ENCODE measurements at regions not wholly inside any gene's neighbourhood (a gene's known extent, or its start where the extent isn't known, plus 50 kb on each side); places are given as distances from the start of the nearest gene placed in this dataset.
"Not testable (repeated sequence)": the region's sequence is repeated elsewhere in the genome, so short reads cannot be mapped to it uniquely, and the experiment has no call there.

DNA sequence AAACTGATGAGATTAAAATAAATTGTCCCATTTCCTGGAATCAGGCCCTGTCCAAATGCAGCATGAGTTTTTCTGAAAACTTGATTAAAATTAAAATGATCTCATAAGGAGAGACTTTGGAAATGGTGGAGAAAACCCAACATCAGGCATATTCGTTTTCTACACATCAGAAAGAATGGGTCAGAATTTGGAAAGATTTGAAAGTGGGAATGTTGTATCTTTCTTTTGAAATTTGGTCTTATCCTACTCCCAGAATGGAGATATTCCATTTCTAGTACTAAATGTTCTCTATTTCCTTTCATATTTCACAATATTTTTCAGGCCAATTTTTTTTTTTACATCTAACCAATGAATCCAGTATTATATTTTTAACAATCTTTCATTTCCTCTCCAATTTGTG lies 223.9 kb upstream of the RXFP2 start:
- no peaks in the 10 kb centered on the region for H3K36me3 ChIP-seq (ENCODE audit: insufficient read depth, low read length)
- H3K9ac ChIP-seq (ENCODE audit: low read depth, low read length): no peak overlapping the region
- no peaks in the 10 kb centered on the region for H3K9me3 ChIP-seq (ENCODE audit: control insufficient read depth, insufficient read depth, low read length)
- H3K4me1 ChIP-seq (ENCODE audit: insufficient read depth, low read length): no peaks in the 10 kb centered on the region

DNA sequence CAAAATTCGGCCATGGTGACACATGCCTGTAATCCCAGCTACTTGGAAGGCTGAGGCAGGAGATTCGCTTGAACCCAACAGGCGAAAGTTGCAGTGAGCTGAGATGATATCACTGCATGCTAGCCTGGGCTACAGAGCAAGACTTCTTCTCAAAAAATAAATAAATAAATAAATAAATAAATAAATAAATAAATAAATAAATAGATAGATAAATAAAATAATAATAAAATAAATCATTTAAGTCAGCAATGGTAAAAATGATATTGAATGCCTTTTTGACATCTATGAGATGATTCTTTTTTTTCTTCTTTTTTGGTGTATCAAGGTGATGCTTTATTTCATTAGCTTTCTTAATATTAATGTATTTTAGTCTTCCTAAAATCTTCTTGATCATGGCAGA lies 221.7 kb upstream of the RXFP2 start:
- Histone ChIP-seq H3K4me1 (ENCODE audit: insufficient read depth, low read length) (0 out of 2 replicates have a peak, but pooled peaks cover 4% of the 10 kb centered on the region), H3K9ac (ENCODE audit: low read depth, low read length) (no peak overlapping the region), H3K36me3 (ENCODE audit: insufficient read depth, low read length) (no peaks in the 10 kb centered on the region), H3K9me3 (ENCODE audit: control insufficient read depth, insufficient read depth, low read length) (no peaks in the 10 kb centered on the region)

GRCh38 chr13:31518645-31519044 lies 220.7 kb upstream of the RXFP2 start:
- H3K4me1 ChIP-seq (ENCODE audit: insufficient read depth, low read length): 0 out of 2 replicates have a peak, but pooled peaks cover 4% of the 10 kb centered on the region
- no peak overlapping the region for H3K9ac ChIP-seq (ENCODE audit: low read depth, low read length)
- H3K36me3 ChIP-seq (ENCODE audit: insufficient read depth, low read length): no peaks in the 10 kb centered on the region
- no peaks in the 10 kb centered on the region for H3K9me3 ChIP-seq (ENCODE audit: control insufficient read depth, insufficient read depth, low read length)

DNA sequence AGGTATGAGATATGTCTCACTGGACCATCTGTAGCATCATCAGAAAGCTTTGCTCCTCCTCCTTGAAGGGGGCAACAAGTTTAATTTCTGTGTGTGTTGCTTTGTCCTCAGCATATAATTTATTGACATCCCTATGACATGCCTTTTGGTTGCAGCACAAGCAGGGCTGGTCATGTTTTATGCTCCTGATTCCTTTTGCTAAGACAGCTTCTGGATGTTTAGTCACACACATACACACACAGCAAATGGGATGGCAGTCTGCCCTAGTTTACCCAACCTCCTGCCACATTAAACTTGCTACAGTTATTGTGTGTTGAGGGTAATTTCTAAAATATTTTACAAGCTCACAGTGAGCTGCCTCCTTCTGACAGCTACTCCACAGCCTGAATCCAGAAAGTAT lies 217.9 kb upstream of the RXFP2 start:
- no peaks in the 10 kb centered on the region for H3K36me3 ChIP-seq (ENCODE audit: insufficient read depth, low read length)
- no peaks in the 10 kb centered on the region for H3K9me3 ChIP-seq (ENCODE audit: control insufficient read depth, insufficient read depth, low read length)
- 0 out of 2 replicates have a peak, but pooled peaks cover 4% of the 10 kb centered on the region for H3K4me1 ChIP-seq (ENCODE audit: insufficient read depth, low read length)
- no peak overlapping the region for H3K9ac ChIP-seq (ENCODE audit: low read depth, low read length)

DNA sequence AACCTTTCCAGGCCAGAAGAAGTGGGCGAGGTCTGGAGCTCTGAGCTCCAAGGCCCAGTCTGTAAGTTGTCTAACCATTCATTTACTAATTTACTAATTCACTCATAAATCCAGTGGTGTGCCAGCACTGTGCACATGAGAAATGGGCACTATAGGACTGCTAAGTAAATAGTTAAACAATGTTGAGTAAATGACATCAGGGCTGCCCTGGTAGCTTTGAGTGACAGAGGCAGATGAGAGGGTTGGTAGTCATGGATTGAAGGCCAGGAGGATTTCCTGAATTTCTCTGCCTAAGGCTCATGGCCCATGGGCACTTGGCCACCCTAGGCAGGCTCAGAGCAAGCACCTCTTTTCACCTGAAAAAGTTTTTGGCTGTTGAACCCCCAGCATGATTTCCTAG lies 216.9 kb upstream of the RXFP2 start:
- Histone ChIP-seq H3K9ac (ENCODE audit: low read depth, low read length) (no peak overlapping the region), H3K36me3 (ENCODE audit: insufficient read depth, low read length) (no peaks in the 10 kb centered on the region), H3K9me3 (ENCODE audit: control insufficient read depth, insufficient read depth, low read length) (no peaks in the 10 kb centered on the region), H3K4me1 (ENCODE audit: insufficient read depth, low read length) (0 out of 2 replicates have a peak, but pooled peaks cover 4% of the 10 kb centered on the region)

GRCh38 chr13:31528176-31528575 lies 211.2 kb upstream of the RXFP2 start:
- H3K4me1 ChIP-seq (ENCODE audit: insufficient read depth, low read length): no peaks in the 10 kb centered on the region
- H3K36me3 ChIP-seq (ENCODE audit: insufficient read depth, low read length): no peaks in the 10 kb centered on the region
- H3K9me3 ChIP-seq (ENCODE audit: control insufficient read depth, insufficient read depth, low read length): no peaks in the 10 kb centered on the region; the same call in 1 of the 2 replicates
- H3K9ac ChIP-seq (ENCODE audit: low read depth, low read length): no peak overlapping the region

GRCh38 chr13:31528758-31529157 lies 210.6 kb upstream of the RXFP2 start:
- Histone ChIP-seq H3K9me3 (ENCODE audit: control insufficient read depth, insufficient read depth, low read length) (no peaks in the 10 kb centered on the region; the same call in 1 of the 2 replicates), H3K4me1 (ENCODE audit: insufficient read depth, low read length) (no peaks in the 10 kb centered on the region), H3K36me3 (ENCODE audit: insufficient read depth, low read length) (no peaks in the 10 kb centered on the region), H3K9ac (ENCODE audit: low read depth, low read length) (no peak overlapping the region)

DNA sequence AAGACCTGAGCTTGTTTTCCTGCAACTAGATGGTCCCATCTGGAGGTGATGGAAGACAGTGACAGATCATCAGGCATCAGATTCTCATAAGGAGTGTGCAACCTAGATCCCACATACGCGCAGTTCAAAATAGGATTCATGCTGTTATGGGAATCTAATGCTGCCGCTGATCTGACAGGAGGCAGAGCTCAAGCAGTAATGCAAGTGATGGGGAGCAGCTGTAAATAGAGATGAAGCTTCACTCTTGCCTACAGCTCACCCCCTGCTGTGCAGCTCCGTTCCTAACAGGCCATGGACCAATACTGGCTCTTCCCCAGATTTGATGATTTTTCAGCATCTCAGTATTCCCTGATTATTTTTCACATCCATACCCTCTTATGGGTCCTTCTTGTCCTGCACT lies 208.4 kb upstream of the RXFP2 start:
- Histone ChIP-seq H3K9ac (ENCODE audit: low read depth, low read length) (no peak overlapping the region), H3K9me3 (ENCODE audit: control insufficient read depth, insufficient read depth, low read length) (no peaks in the 10 kb centered on the region; the same call in 1 of the 2 replicates), H3K4me1 (ENCODE audit: insufficient read depth, low read length) (no peaks in the 10 kb centered on the region)

GRCh38 chr13:31537052-31537451 lies 202.3 kb upstream of the RXFP2 start:
- Histone ChIP-seq H3K9ac (ENCODE audit: low read depth, low read length) (no peak overlapping the region), H3K9me3 (ENCODE audit: control insufficient read depth, insufficient read depth, low read length) (no peaks in the 10 kb centered on the region), H3K4me1 (ENCODE audit: insufficient read depth, low read length) (no peaks in the 10 kb centered on the region), H3K36me3 (ENCODE audit: insufficient read depth, low read length) (no peaks in the 10 kb centered on the region)

More for the DNA sequence above, 208.4 kb upstream of the RXFP2 start:
- no peaks in the 10 kb centered on the region for H3K36me3 ChIP-seq (ENCODE audit: insufficient read depth, low read length)

DNA sequence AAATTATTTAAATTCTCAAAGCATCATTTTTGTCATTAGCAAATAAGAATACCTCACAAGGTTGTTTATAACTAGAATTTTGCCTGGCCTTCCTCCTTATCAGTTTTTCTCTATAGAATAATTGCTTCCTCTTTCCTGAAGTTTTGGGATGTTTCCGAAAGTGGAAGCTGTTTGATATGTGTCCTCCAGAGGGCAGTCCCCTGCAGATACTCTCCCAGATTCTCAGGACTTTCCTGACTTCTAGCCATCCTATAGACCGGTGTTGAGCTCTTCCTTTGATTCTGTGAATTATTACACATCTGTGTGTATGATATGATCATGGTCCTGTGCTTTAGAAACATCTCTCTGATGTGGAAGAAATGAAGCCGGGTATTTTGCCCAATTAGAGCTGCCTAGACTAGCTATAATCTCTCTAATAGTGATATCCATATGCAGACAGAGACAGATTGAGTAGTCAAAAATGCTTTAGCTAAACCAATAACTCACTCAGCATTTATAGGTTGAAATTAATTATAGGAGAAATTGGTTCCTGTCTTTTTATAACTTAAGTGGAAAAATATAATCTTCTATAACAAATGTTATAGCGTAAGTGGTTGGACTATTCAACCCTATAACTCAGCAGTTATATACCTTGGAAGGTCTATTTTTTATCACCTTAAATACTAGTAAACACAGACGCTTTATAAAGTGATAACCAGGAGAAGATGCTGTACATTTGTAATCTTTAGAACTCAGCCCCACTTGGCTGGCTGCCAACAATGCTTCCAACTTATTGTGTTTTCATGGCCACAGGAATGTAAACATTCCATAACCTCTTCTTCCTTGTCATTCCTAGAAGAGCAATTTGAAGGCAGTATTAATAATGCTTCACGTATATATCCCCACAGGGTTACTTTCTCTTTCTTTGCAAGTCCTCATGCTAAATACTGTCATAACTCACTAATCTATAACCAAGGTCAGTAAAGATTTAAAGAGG lies 201.0 kb upstream of the RXFP2 start:
- Histone ChIP-seq H3K4me1 (ENCODE audit: insufficient read depth, low read length) (no peaks in the 10 kb centered on the region), H3K36me3 (ENCODE audit: insufficient read depth, low read length) (no peaks in the 10 kb centered on the region), H3K9me3 (ENCODE audit: control insufficient read depth, insufficient read depth, low read length) (no peaks in the 10 kb centered on the region), H3K9ac (ENCODE audit: low read depth, low read length) (no peak overlapping the region)

DNA sequence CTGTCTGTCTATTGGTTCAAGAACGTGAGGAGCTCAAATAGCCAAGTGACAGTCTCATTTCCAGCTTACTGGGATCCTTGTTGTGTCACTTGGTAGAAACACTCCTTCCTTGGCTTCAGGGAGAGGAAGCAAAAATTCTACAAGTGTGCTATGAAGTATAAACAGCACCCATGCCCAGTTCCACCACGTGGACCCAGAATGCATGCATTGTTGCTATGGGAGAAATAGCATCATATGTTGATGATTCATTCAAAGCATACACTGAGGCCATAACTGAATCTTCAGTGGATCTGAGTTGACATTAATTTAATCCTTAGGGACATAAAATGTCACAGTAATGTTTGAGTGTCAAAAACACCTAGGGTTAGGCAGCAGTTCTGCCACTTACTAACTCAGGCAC lies 199.0 kb upstream of the RXFP2 start:
- H3K9me3 ChIP-seq (ENCODE audit: control insufficient read depth, insufficient read depth, low read length): no peaks in the 10 kb centered on the region
- no peak overlapping the region for H3K9ac ChIP-seq (ENCODE audit: low read depth, low read length)
- H3K4me1 ChIP-seq (ENCODE audit: insufficient read depth, low read length): no peaks in the 10 kb centered on the region
- no peaks in the 10 kb centered on the region for H3K36me3 ChIP-seq (ENCODE audit: insufficient read depth, low read length)

DNA sequence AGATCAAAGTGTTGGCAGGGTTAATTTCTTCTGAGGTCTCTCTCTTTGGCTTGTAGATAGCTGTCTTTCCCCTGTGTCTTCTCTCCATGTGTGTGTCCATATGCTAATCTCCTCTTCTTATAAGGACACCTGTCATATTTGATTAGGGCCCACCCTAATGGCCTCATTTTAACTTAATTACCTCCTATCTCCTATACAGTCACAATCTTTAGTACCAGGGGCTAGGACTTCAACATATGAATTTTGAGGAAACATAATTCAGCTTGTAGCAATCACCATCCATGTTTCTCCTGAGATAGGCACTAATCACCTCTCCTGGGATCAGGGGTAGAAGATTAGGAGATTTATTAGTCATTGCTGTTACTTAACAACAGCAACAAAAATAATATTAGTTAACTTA lies 196.1 kb upstream of the RXFP2 start:
- no peaks in the 10 kb centered on the region for H3K4me1 ChIP-seq (ENCODE audit: insufficient read depth, low read length)
- H3K9ac ChIP-seq (ENCODE audit: low read depth, low read length): no peak overlapping the region
- H3K36me3 ChIP-seq (ENCODE audit: insufficient read depth, low read length): no peaks in the 10 kb centered on the region
- no peaks in the 10 kb centered on the region for H3K9me3 ChIP-seq (ENCODE audit: control insufficient read depth, insufficient read depth, low read length)

GRCh38 chr13:31545616-31546015 lies 193.7 kb upstream of the RXFP2 start:
- Histone ChIP-seq H3K9ac (ENCODE audit: low read depth, low read length) (no peak overlapping the region), H3K9me3 (ENCODE audit: control insufficient read depth, insufficient read depth, low read length) (no peaks in the 10 kb centered on the region), H3K4me1 (ENCODE audit: insufficient read depth, low read length) (no peaks in the 10 kb centered on the region), H3K36me3 (ENCODE audit: insufficient read depth, low read length) (no peaks in the 10 kb centered on the region)

- Histone ChIP-seq H3K36me3 (ENCODE audit: insufficient read depth, low read length) (no peaks in the 10 kb centered on the region), H3K9ac (ENCODE audit: low read depth, low read length) (no peak overlapping the region), H3K4me1 (ENCODE audit: insufficient read depth, low read length) (peaks cover 7% of the 10 kb centered on the region; the same call in 1 of the 2 replicates), H3K9me3 (ENCODE audit: control insufficient read depth, insufficient read depth, low read length) (no peaks in the 10 kb centered on the region)
Measured at GRCh38 chr13:31556376-31556775, 182.9 kb upstream of the RXFP2 start.

GRCh38 chr13:31584221-31584620 lies 155.1 kb upstream of the RXFP2 start:
- H3K9me3 ChIP-seq (ENCODE audit: control insufficient read depth, insufficient read depth, low read length): peaks cover 14% of the 10 kb centered on the region; the same call in 1 of the 2 replicates
- not testable (repeated sequence) for H3K36me3 ChIP-seq (ENCODE audit: insufficient read depth, low read length); H3K4me1 ChIP-seq (ENCODE audit: insufficient read depth, low read length); H3K9ac ChIP-seq (ENCODE audit: low read depth, low read length)
